HUDEP-2 (cell line): ENCODE measurements at regions not wholly inside any gene's neighbourhood (a gene's known extent, or its start where the extent isn't known, plus 50 kb on each side); places are given as distances from the start of the nearest gene placed in this dataset.

ENCODE experiments used
- DNase-seq, 76 experiments: peaks; one replicate each; lab custom pipeline; 2025; ENCODE audit not compliant: unreplicated experiment in 76 of 76; lab: John Stamatoyannopoulos, UW

DNA sequence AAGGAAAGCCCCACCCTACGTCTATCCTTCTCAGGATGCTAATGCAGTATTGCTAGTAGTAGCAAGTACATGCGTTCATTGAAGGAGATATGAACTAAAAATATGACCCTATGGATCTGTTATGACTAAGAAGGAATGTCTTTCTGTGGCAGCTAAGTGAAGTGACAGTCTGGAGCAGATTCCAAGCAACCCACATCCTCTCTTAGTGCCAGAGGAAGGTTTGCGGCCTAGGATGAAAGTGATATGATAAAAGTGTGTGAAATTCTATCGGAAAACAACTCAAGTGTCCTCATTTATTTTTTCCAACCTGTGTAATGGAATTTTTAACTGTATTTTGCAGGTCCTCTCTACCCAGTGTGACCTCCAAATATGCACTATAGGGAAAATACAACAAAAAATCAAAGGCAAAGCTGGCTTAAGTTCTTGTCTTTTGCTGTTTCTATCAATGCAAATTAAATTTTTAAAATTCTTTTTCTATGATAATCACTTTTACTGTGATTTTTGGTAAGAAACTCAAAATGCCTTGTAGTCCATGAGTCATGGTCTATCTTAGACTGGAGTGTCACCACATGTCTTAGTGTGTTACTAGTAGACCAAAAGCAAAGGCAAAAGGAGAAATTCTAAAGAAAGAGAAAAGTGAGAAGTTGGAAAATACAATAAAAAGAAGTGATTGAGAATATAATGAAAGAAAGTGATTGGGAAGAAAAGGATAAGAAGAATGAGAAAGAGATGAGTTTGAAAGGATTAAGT is 161.2 kb upstream of the TMCO5A start:
- DNase-seq: no peak

DNA sequence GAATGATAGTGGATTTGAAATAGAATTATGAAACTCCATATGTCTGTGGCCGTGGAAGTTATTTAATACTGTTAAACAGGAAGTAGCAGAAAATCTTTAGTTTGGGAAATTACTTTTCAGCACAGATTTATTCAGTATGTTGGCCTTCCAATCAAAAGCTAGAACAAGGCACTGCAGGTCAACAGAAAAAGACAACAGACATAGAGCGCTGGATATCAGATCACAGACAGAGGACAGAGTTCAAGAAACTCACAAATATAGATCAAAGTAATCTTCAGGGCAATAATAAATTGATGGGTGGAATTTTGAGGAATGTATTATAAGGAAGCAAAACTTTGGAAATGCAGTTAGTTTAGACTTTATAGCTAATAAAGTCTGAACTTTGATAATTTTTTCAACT is 159.5 kb upstream of the TMCO5A start:
- no peak for DNase-seq

DNA sequence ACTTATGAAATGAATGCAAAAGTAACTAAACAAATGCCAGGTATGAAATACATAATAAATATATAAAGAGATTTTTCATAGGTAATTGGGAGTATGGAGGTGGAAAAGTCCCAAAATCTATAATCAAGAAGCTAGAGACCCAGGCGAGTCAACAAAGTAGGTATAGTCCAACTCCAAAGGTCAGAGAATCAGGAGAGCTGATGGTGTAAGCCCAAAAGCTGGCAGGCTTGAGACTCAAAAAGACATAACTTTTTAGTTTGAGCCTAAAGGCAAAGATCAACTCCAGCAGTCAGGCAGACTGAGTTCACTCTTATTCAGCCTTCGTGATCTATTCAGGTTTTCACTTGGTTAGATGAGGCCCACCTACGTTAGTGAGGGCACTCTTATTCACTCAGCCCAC is 157.4 kb upstream of the TMCO5A start:
- no peak for DNase-seq

DNA sequence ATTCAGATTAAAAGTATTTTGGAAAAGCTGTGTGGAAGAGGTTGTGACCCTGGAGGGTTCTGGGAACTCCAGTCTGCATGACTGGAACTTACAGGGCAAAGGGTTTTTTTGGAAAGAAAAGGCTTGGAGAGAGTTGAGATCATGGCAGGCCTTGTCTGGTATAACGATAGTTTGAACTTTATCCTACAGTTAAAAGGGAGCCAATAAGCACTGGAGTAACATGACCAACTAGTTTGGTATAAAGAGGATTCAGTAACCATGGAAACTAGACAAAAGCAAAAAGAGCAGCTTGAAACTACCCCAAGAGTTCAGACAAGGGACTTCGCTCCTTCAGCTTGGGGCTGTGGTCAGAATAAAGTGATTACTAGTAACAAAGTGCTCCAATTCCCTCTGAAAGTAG is 151.2 kb upstream of the TMCO5A start:
- DNase-seq: no peak

DNA sequence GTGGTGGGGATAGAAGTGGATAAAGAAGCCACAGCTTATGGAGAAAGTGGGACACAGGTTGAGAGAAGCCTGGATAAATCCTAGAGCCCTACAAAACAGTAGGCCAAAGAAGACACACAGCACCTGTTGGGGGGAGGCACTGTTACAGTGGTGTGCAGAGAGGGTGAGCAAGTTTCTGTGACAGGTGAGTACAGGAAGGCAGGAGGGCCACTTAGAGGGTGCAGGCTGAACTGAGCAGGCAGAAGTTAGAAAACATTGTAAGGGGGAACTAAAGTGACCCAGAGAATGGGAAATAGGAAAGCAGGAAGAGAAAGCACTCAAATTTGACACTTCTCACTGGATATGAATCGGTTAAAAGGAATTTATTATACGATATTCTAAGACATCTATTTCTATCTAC is 146.1 kb upstream of the TMCO5A start:
- DNase-seq: no peak

DNA sequence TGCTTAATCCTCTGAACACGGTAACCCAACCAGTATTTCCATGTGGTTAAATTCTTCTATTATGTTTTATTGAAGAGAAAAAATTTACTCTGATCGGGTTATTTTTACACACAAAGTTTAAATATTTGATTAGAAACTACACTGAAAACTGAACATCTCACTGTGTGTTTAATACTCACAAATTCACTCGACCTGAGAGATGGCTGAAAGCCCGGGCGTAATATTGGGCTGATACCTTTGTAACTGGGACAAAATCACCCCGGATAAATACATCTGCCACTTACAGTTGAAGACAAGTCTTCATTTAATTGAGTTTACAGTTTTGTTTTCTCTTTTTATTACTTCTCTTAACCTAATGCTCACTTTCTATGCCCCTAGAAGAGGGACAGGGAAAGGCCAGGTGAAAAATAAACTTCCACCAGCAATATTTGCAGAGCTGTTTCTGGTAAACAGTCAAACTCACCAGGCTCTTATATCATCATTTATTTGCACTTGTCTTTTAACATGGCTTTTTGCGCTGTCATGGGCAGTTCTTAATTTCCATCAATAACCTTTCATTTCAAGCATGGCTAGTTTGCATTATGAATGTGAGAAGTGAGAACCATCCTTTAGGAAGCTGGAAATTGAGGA is 145.6 kb upstream of the TMCO5A start:
- no peak for DNase-seq

DNA sequence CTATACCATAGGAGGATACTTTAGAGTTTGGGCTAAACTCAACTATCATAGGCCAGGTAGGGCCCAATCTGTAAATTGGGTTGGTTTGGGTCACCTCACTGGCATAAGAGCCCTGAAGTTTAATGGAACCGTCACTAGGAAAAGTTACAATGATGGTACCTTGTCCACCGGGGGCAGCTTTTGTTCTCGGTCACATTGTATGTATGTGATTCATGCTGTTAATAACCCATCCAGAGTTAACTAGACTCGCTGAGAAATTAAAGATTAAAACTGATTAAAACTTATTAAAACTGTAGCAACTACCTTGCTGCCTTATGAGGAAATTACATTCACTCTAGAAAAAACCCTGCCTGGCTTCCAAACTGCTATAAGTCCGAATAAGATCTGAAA is 145.0 kb upstream of the TMCO5A start:
- DNase-seq: no peak

DNA sequence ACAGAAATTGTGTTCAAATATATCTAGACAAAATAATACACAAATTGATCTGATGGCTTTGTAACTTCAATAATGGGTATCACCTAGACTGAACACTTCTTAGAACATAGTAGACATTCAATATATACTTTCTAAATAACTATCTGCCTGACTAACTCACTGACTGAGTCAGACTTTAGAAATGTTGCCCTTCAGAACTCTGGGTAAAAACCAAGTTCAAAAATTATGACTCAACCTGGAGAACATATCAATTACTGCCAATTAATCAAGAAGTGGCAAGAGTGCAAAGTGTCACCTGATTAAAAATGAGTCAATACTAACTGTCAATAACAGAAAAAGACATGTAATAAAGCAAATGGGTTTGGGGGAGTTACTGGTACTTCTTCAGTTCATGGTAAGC is 144.6 kb upstream of the TMCO5A start:
- no peak for DNase-seq

DNA sequence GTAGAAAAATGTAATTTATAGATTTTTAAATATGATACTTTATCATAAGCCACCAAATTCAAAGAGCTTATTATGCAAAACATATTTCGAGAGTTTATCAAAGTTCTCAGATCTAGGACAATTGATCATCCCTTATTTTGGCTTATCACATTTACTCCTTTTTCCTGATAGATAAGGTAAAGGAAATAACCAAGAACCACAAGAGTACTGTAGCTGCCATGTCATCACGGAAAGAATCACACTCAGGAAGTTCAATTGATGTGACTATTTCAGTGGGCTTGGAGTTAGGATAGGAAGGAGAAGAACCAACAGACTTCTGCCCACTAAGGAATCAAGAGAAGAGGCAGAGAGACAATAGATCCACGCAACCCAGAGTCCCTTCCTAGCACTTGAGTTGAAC is 142.7 kb upstream of the TMCO5A start:
- no peak for DNase-seq

DNA sequence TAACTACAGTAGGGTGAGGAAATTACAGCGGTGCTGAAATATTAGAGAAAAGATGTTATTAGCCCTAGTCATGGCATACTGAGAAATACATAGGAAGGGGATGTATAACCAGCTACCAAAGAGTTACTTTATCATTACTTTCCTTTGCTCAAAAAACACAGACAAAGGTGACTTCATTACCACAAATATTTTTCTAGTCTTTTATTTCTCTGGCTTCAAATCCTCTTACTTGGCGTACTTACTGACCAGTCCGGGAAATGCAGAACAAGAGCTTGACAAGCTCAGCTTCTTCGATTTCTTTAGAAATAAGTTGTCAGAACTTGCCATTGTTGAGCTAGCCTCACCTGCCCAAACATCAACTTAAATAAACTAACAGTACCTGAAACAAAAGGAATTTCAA is 142.1 kb upstream of the TMCO5A start:
- DNase-seq: no peak

DNA sequence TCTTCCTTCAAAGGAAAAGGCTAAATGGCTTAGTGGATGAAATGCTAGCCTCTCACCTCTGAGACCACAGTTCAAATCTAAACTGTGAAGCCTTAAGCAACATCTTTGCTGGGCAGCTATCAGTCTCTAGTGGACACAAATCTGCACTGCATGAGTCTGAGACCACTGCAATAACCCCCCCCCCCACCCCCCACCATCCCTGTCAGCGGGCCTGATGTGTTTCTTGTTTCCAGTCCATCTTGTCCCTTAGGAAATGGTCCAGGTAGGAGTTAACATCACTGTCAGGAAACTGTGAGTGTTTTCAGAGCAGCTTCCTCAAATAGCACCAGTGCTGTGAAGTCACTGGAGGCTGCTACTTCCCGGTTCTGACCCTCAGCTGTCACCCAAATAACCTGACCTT is 140.6 kb upstream of the TMCO5A start:
- no peak for DNase-seq

DNA sequence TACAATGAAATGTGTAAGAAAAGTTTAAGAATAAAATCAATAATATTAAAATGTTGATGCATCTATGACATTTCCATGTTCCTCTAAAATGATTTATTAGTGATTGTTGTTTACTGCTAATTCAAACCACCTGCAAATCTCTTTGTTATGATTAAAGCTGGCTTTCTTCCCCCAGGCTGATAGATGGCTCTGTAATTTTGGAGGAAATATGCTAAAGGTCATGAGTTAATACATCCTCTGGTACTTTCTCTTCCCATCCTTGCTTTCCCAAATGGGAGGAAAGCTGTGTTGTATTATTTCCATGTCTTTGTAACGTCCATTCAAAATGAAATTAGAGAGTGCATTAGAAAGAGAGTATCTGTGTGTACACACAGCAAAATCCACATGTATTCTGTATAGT is 139.5 kb upstream of the TMCO5A start:
- DNase-seq: no peak

DNA sequence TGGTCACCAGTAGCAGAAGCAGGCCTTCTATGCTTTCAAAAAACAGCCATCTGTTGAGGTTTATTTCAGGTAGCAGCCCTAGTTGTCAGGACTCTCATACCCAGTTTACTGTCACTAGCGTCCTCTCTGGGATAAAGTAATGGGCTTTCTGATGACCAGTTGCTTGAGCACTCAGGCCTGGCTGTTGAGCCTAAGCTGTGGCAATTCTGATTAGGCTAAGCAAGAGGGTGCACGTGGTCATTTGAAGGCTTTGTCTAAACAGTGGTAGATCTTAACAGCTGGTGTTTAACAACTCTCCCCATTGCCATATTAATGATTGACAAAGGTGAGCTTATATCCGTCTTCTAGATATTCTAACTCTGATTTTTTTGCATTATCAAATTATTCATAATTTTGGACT is 132.9 kb upstream of the TMCO5A start:
- DNase-seq: no peak

DNA sequence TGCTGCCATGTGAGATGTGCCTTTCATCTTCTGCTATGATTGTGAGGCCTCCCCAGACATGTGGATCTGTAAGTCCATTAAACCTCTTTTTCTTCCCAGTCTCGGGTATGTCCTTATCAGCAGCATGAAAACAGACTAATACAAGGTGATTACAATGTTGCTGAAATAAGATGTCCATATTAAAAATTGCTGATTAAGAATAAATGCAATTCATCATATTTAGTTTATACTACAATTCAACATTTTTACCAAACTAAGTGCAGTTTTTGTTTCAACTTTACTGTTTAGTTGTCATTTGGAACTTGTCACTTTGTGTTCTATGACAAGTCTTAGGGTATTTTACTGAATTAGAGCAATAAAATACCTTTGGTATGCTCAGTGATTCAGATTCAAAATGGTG is 127.6 kb upstream of the TMCO5A start:
- DNase-seq: no peak

DNA sequence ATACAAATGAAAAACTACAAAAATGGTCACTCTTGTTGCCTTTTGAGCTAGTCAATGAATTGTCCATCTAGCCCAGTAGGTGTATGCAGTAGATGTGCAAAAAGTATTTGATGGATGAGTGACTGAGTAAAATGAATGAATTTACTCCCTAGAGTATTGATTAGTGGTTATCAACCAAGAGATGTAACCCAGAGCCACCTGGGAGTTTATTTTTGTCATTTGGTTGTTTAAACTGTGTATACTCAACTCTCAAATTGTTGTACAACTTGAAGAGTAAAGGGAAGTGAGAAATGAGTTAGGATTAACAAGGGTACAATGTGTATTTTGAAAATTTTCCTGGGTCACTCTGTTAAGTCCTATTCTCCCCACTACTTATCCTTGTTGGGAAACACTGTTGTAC is 124.1 kb upstream of the TMCO5A start:
- no peak for DNase-seq

DNA sequence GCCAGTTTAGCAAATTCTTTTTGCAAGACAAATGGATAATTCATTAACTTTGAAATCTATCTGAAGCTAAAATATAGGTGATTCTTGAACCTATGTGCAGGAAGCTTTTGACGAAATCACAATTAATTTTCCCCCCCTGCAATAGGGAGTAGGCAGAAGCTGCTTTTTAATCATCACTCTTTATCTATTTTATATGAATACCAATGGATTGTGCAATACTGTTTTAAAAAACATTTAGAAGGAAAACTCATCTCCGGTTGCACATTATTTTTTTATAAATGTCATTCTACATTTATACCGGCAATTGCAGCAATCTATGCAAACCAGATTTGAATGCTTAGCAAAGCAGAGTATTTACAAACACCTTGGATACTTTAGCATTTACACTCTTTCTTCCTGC is 121.1 kb upstream of the TMCO5A start:
- no peak for DNase-seq

DNA sequence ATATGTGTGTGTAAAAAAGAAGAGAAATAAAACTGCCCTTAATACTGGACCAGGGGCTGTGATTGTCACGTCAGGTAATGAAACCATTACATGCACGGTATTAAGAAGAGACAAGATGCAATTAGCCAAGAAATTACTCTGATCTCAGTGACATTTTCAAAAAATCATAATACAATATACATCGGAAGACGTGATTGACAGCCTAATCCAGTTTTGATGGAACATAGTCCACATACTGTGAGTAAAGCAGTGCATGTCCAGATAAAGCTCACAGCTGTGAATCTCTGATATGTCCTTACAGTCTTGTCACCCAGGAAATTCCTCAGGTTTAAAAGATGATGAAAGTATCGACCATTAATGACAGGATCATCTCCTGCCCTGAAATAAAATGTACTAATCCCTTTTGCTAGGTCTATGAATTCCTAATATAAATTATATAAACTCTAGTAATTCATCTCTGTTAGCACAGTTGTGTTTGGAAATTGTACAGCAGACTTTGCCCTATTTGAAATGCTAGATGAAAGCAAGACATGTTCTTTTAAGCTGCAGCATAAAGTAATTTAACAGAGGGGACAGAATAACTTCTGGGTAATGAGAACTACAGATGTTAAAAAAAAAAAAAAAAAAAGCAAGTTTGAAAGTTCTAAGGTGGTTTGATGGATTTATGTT is 119.5 kb upstream of the TMCO5A start:
- DNase-seq: no peak

DNA sequence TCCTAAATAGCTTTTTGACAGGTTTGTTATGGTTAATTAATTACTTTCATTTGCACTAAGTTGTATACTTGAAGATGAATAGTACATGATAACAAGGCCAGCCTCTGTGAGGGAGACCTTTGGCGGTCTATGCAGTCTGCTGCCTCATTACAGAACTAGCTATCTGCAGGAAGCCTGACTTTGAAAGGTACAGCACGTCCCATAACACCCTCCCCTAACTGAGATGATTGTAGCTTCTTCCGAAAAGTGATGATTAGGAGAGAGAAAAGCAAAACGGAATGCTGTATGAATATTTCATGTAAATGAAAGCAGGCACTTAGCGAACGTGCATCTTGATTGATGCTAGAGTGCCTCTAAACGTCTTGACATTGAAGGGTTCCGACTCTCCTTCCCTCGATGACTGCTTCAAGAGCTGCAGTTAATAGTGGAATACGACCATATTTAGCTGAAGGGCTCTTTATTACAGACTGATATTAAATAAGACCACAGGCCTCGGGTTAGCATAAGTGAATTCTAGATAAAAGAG is 116.2 kb upstream of the TMCO5A start:
- DNase-seq: no peak

DNA sequence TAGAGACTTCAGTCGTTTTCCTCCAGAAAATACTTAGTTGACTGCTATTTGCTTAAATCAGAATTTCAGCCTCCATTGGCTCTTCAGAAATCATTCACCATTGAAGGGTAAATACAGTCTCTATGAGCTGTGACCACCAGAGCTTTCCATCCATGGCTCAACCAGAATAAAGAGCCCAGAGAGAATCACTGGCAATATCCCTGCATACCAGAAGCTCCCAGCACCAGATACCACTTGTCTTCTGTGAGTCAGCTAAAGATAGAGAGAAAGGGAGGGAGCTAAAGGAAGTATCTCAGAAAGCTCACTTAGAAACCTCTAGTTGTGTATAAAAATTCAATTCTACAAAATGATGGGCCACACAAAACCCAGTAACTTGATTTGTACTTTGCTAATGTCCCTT is 115.2 kb upstream of the TMCO5A start:
- DNase-seq: no peak

DNA sequence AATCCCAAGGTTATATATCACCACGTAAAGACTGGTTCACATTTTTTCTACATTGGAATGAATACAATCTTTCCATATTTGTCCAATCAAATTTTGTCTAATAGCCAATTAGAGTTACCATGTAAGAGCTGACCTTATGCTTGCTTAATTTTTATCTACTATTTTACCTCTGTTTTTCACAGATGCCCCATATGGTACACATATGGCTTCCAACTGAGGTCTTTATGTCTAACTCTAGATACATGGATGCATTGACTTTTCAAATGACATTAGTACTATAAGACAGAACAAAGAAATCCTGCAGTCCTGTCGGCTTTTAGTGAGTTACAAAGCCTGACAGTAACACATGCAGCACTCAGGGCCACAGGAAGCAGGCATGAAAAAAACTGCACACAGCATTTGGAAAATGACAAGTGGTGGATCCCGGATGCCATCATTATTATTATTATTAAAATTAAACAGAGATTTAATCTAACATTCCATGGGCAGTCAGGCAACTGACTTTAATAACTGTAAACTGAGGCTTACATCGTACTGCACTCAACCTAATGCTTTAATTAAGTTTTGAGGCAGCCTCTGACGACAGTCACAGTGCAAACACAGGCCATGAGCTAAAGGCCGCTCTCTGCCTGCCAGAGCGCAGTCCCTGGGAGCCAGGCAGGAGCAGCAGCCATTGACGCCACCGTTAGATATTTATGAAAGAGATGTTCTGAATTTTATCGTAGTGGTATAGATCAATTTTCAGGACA is 113.9 kb upstream of the TMCO5A start:
- DNase-seq: no peak

DNA sequence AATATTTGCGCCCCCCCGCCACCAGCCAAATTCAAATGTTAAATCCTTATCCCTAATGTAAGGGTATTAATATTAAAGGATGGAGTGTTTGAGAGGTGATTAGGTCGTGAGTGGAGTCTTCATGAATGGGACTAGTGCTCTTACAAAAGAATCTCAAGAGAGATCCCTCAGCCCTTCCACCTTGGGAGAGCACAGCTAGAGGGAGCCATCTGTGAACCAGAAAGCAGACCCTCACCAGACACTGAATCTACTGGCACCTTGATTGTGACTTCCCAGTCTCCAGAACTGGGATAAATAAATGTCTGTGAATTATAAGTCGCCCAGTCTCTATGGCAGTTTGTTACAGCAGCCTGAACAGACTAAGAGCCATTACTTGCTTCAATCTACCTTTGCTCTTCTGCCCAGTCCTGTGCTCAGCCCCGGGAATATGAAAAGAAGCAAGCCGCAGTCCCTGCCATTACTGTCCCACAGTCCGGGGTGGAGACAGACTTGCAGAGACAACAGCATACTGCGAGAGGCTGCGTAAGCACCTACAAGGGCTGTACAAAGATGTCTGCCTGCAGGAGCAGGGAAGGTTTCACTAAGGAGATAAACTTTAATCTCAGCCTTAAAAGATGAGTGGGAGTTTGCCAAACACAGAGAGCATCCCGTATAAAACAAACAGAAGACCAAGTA is 110.7 kb upstream of the TMCO5A start:
- DNase-seq: no peak
